GM04504 (cell line): ENCODE measurements at regions not wholly inside any gene's neighbourhood (a gene's known extent, or its start where the extent isn't known, plus 50 kb on each side); places are given as distances from the start of the nearest gene placed in this dataset.
"Not testable (repeated sequence)": the region's sequence is repeated elsewhere in the genome, so short reads cannot be mapped to it uniquely, and the experiment has no call there.

Experiments
- DNase-seq: peaks from one replicate; pipeline ENCODE4 v3.0.0-alpha.2; 2012; ENCODE audit warnings: low read depth

GRCh38 chr10:109403551-109403950, 519.8 kb downstream of the XPNPEP1 start:
- no peak for DNase-seq

- DNase-seq: no peak
Measured at GRCh38 chr10:109393425-109393824, 529.9 kb downstream of the XPNPEP1 start.

- no peak for DNase-seq
Measured at GRCh38 chr10:109386921-109387320, 536.4 kb downstream of the XPNPEP1 start.

GRCh38 chr10:109386101-109386500, 537.2 kb downstream of the XPNPEP1 start:
- DNase-seq: no peak

- DNase-seq: peak; percentile 2
Measured at GRCh38 chr10:109379186-109379585, 544.1 kb downstream of the XPNPEP1 start.

GRCh38 chr10:109374215-109374614, 549.1 kb downstream of the XPNPEP1 start:
- peak; percentile 14 for DNase-seq

- no peak for DNase-seq
Measured at GRCh38 chr10:109359316-109359715, 564.0 kb downstream of the XPNPEP1 start.

GRCh38 chr10:109358325-109358724, 565.0 kb downstream of the XPNPEP1 start:
- no peak for DNase-seq

- no peak for DNase-seq
Measured at GRCh38 chr10:109348324-109348723, 575.0 kb downstream of the XPNPEP1 start.

- DNase-seq: peak; percentile 18
Measured at GRCh38 chr10:109343293-109343692, 580.0 kb downstream of the XPNPEP1 start.

GRCh38 chr10:109341986-109342385, 581.3 kb downstream of the XPNPEP1 start:
- DNase-seq: no peak

- no peak for DNase-seq
Measured at GRCh38 chr10:109328001-109328400, 595.3 kb downstream of the XPNPEP1 start.

GRCh38 chr10:109327266-109327665, 596.0 kb downstream of the XPNPEP1 start:
- DNase-seq: no peak

GRCh38 chr10:109324721-109325120, 598.6 kb downstream of the XPNPEP1 start:
- no peak for DNase-seq

GRCh38 chr10:109317746-109318366, 605.5 kb downstream of the XPNPEP1 start:
- DNase-seq: no peak

- DNase-seq: not testable (repeated sequence)
Measured at GRCh38 chr10:109314016-109314415, 609.3 kb downstream of the XPNPEP1 start.

- DNase-seq: not testable (repeated sequence)
Measured at GRCh38 chr10:109312555-109312954, 610.8 kb downstream of the XPNPEP1 start.

- no peak for DNase-seq
Measured at GRCh38 chr10:109308971-109309370, 614.3 kb downstream of the XPNPEP1 start.

GRCh38 chr10:109307102-109307501, 616.2 kb downstream of the XPNPEP1 start:
- not testable (repeated sequence) for DNase-seq

GRCh38 chr10:109306698-109307097, 616.6 kb downstream of the XPNPEP1 start:
- no peak for DNase-seq

- no peak for DNase-seq
Measured at GRCh38 chr10:109287858-109288257, 635.5 kb downstream of the XPNPEP1 start.

GRCh38 chr10:109282510-109282909, 640.8 kb downstream of the XPNPEP1 start:
- peak; percentile 21 for DNase-seq

GRCh38 chr10:109281347-109281746, 642.0 kb downstream of the XPNPEP1 start:
- no peak for DNase-seq

GRCh38 chr10:109280837-109281236, 642.5 kb downstream of the XPNPEP1 start:
- DNase-seq: no peak
